H1 (cell line): ENCODE measurements at regions not wholly inside any gene's neighbourhood (a gene's known extent, or its start where the extent isn't known, plus 50 kb on each side); places are given as distances from the start of the nearest gene placed in this dataset.
A peak's percentile ranks its signal among the peaks of the same experiment; 100 is the strongest.

Experiments
- CTCF ChIA-PET: fragments of 300-600 bp; sonication (Branson Sonifier 250); formaldehyde crosslinking; loops from one replicate; lab custom pipeline; 2021; ENCODE audit not compliant: partially characterized antibody; lab: Charles Lee
- POLR2A ChIA-PET: fragments of 300-600 bp; sonication (Branson Sonifier 250); formaldehyde crosslinking; loops from one replicate; lab custom pipeline; 2021; ENCODE audit warnings: inconsistent platforms; ENCODE audit not compliant: partially characterized antibody; lab: Charles Lee
- DNase-seq, 2 experiments: peaks; one replicate each; pipeline versions ENCODE4 v3.0.0 to v3.0.0-alpha.2; 2010 to 2022; ENCODE audit warnings: low spot score in 2 of 2, low read depth in 1 of 2, mixed read lengths in 1 of 2
- FAIRE-seq: peaks from 2 replicates; lab custom pipeline; 2011; peaks lifted over from hg19 to GRCh38; lab: Jason Lieb, UNC
- H2AFZ ChIP-seq: 2 replicates; pipeline ENCODE4 v1.8.1; 2012; ENCODE audit warnings: low read length, inconsistent platforms
- H2AK5ac ChIP-seq: 2 replicates; pipeline ENCODE4 v1.6.1; 2013; ENCODE audit warnings: low read depth, low read length
- H2BK120ac ChIP-seq: replicated peaks from 2 replicates; pipeline ENCODE3; 2013; ENCODE audit warnings: low read depth, low read length, inconsistent platforms
- H2BK12ac ChIP-seq: 2 replicates; pipeline ENCODE4 v1.6.1; 2013; ENCODE audit warnings: low read depth, low read length
- H2BK15ac ChIP-seq: 2 replicates; pipeline ENCODE4 v1.6.1; 2013; ENCODE audit warnings: low read length
- H2BK20ac ChIP-seq: 2 replicates; pipeline ENCODE4 v1.6.1; 2013; ENCODE audit warnings: low read length
- H2BK5ac ChIP-seq: 2 replicates; pipeline ENCODE4 v1.6.1; 2013; ENCODE audit warnings: low read depth, low read length
- H3K14ac ChIP-seq: 2 replicates; pipeline ENCODE4 v1.6.1; 2013; ENCODE audit warnings: inconsistent platforms; ENCODE audit not compliant: insufficient read length
- H3K18ac ChIP-seq: 2 replicates; pipeline ENCODE4 v1.6.1; 2013; ENCODE audit warnings: low read length; ENCODE audit errors: extremely low read depth
- H3K23ac ChIP-seq: 2 replicates; pipeline ENCODE4 v1.6.1; 2013; ENCODE audit warnings: inconsistent platforms; ENCODE audit not compliant: insufficient read length
- H3K23me2 ChIP-seq: 2 replicates; pipeline ENCODE4 v1.6.1; 2013; ENCODE audit warnings: low read depth, low read length
- H3K27ac ChIP-seq: 2 replicates; pipeline ENCODE4 v1.6.1; 2011; ENCODE audit warnings: low read depth, low read length, inconsistent platforms
- H3K27me3 ChIP-seq, 4 experiments: replicated peaks in 1 of 4; 1 replicate in 1 of 4; 2 replicates in 3 of 4; pipeline versions ENCODE4 v1.6.1 to v1.8.1; 2011 to 2013; ENCODE audit warnings: low read length in 3 of 4, mild to moderate bottlenecking in 3 of 4, inconsistent platforms in 2 of 4, mixed read lengths in 2 of 4, moderate library complexity in 1 of 4; ENCODE audit not compliant: control insufficient read depth in 3 of 4, insufficient read depth in 3 of 4; ENCODE audit errors: extremely low read depth in 1 of 4
- H3K36me3 ChIP-seq, 4 experiments: 2 replicates each; pipeline versions ENCODE4 v1.6.1 to v1.8.1; 2011 to 2013; ENCODE audit warnings: mild to moderate bottlenecking in 4 of 4, low read length in 3 of 4, moderate library complexity in 2 of 4, control low read depth in 1 of 4, inconsistent platforms in 1 of 4; ENCODE audit not compliant: insufficient read depth in 4 of 4, control insufficient read depth in 2 of 4
- H3K4ac ChIP-seq: replicated peaks from 2 replicates; pipeline ENCODE3; 2013; ENCODE audit warnings: low read length, low read depth, mixed read lengths, inconsistent platforms; ENCODE audit not compliant: insufficient read length
- H3K4me1 ChIP-seq, 4 experiments: replicated peaks in 1 of 4; 1 replicate in 1 of 4; 2 replicates in 3 of 4; pipeline versions ENCODE4 v1.6.1 to v1.8.1; 2011 to 2013; ENCODE audit warnings: low read length in 3 of 4, inconsistent platforms in 2 of 4, mixed read lengths in 1 of 4; ENCODE audit not compliant: insufficient read depth in 4 of 4, control insufficient read depth in 3 of 4
- H3K4me2 ChIP-seq, 2 experiments: 2 replicates each; pipeline versions ENCODE4 v1.6.1 to v1.8.1; 2011 to 2013; ENCODE audit warnings: low read depth in 2 of 2, low read length in 2 of 2, control low read depth in 1 of 2, inconsistent platforms in 1 of 2, mild to moderate bottlenecking in 1 of 2; ENCODE audit not compliant: insufficient read depth in 1 of 2
- H3K4me3 ChIP-seq, 4 experiments: fragments of 200-600, 300-600 bp in 1 of 4; sonication (generic), shearing (Covaris generic), sonication (Bioruptor Twin) in 1 of 4; 2 replicates each; pipeline versions ENCODE4 v1.5.1 to v1.8.1; 2011 to 2016; ENCODE audit warnings: low read length in 4 of 4, low read depth in 3 of 4, control low read depth in 2 of 4, inconsistent platforms in 2 of 4, mild to moderate bottlenecking in 2 of 4, mixed read lengths in 1 of 4, moderate library complexity in 1 of 4; ENCODE audit not compliant: insufficient read depth in 2 of 4; ENCODE audit errors: extremely low read depth in 1 of 4
- H3K56ac ChIP-seq: replicated peaks from 2 replicates; pipeline ENCODE3; 2013; ENCODE audit warnings: low read depth, mild to moderate bottlenecking, mixed read lengths, low read length, inconsistent platforms; ENCODE audit not compliant: insufficient read length
- H3K79me1 ChIP-seq: 2 replicates; pipeline ENCODE4 v1.6.1; 2013; ENCODE audit warnings: low read depth, low read length, control low read depth
- H3K79me2 ChIP-seq, 2 experiments: 2 replicates each; pipeline versions ENCODE4 v1.6.1 to v1.8.1; 2012 to 2013; ENCODE audit warnings: low read length in 2 of 2, mild to moderate bottlenecking in 2 of 2, inconsistent platforms in 1 of 2; ENCODE audit not compliant: insufficient read depth in 2 of 2, control insufficient read depth in 1 of 2
- H3K9ac ChIP-seq, 4 experiments: replicated peaks in 1 of 4; 1 replicate in 1 of 4; 2 replicates in 3 of 4; pipeline versions ENCODE4 v1.6.1 to v1.8.1; 2011 to 2013; ENCODE audit warnings: low read depth in 3 of 4, low read length in 3 of 4, control low read depth in 2 of 4, mild to moderate bottlenecking in 2 of 4, moderate library complexity in 2 of 4, inconsistent platforms in 1 of 4; ENCODE audit errors: extremely low read depth in 1 of 4
- H3K9me3 ChIP-seq, 2 experiments: 2 replicates each; pipeline versions ENCODE4 v1.6.1 to v1.8.1; 2012 to 2013; ENCODE audit warnings: mild to moderate bottlenecking in 2 of 2, moderate library complexity in 2 of 2, control low read depth in 1 of 2, inconsistent platforms in 1 of 2, low read depth in 1 of 2, low read length in 1 of 2, mixed read lengths in 1 of 2; ENCODE audit not compliant: insufficient read depth in 2 of 2
- H4K20me1 ChIP-seq, 2 experiments: replicated peaks in 1 of 2; 2 replicates each; pipeline versions ENCODE3 to v1.8.1; 2011 to 2013; ENCODE audit warnings: inconsistent platforms in 2 of 2, low read length in 2 of 2, mild to moderate bottlenecking in 1 of 2; ENCODE audit not compliant: insufficient read depth in 2 of 2, control insufficient read depth in 1 of 2
- H4K5ac ChIP-seq: 2 replicates; pipeline ENCODE4 v1.6.1; 2013; ENCODE audit warnings: low read length, low read depth, mixed read lengths, inconsistent platforms; ENCODE audit not compliant: insufficient read length
- H4K8ac ChIP-seq: 2 replicates; pipeline ENCODE4 v1.8.0; 2013; ENCODE audit warnings: mild to moderate bottlenecking, moderate library complexity, low read length, inconsistent platforms; ENCODE audit not compliant: insufficient read depth; ENCODE audit errors: extremely low read depth
- H4K91ac ChIP-seq: replicated peaks from 2 replicates; pipeline ENCODE3; 2013; ENCODE audit warnings: low read length, mixed read lengths, inconsistent platforms; ENCODE audit not compliant: insufficient read length
- CBX8 ChIP-seq: fragments of 300-800, 300-1000 bp; sonication (generic); IDR thresholded peaks from 2 replicates; pipeline ENCODE4 v1.7.1; 2016; ENCODE audit warnings: low read depth, low read length, borderline replicate concordance
- CEBPB ChIP-seq: IDR thresholded peaks from 2 replicates; pipeline ENCODE4 v1.6.1; 2012; ENCODE audit warnings: low read depth, low read length
- CHD2 ChIP-seq: IDR thresholded peaks from 2 replicates; pipeline ENCODE4 v1.6.1; 2012; ENCODE audit warnings: low read length, improper control_type of control experiment
- CTCF ChIP-seq, 3 experiments: IDR thresholded peaks; 1 replicate in 2 of 3; 2 replicates in 1 of 3; pipeline versions ENCODE4 v1.5.1 to v1.6.1; 2011; ENCODE audit warnings: low read length in 3 of 3, mild to moderate bottlenecking in 3 of 3, inconsistent platforms in 2 of 3, low read depth in 1 of 3, moderate library complexity in 1 of 3; ENCODE audit not compliant: insufficient read depth in 1 of 3; ENCODE audit errors: control extremely low read depth in 1 of 3
- EGR1 ChIP-seq: IDR thresholded peaks from 2 replicates; pipeline ENCODE4 v1.6.1; 2011; ENCODE audit warnings: low read depth, low read length, borderline replicate concordance
- KDM1A ChIP-seq: fragments of 200-600, 300-600 bp; sonication (generic); IDR thresholded peaks from 2 replicates; pipeline ENCODE4 v1.7.1; 2016; ENCODE audit warnings: mild to moderate bottlenecking, low read length, borderline replicate concordance
- KDM4A ChIP-seq: IDR thresholded peaks from one replicate; pipeline ENCODE4 v1.7.1; 2012; ENCODE audit warnings: low read depth, mild to moderate bottlenecking, moderate library complexity, low read length, inconsistent platforms; ENCODE audit not compliant: severe bottlenecking
- NRF1 ChIP-seq: IDR thresholded peaks from 2 replicates; pipeline ENCODE4 v1.6.1; 2011; ENCODE audit warnings: mild to moderate bottlenecking, low read depth, low read length, improper control_type of control experiment
- SIRT6 ChIP-seq: IDR thresholded peaks from one replicate; pipeline ENCODE4 v1.7.1; 2012; ENCODE audit warnings: low read length, inconsistent platforms
- SP1 ChIP-seq: IDR thresholded peaks from 2 replicates; pipeline ENCODE4 v1.6.1; 2011; ENCODE audit warnings: low read depth, low read length
- SP4 ChIP-seq: IDR thresholded peaks from 2 replicates; pipeline ENCODE4 v1.6.1; 2012; ENCODE audit warnings: low read length, inconsistent platforms
- TAF1 ChIP-seq: IDR thresholded peaks from 2 replicates; pipeline ENCODE4 v1.6.1; 2011; ENCODE audit warnings: mild to moderate bottlenecking, low read depth, low read length
- TCF12 ChIP-seq: IDR thresholded peaks from 2 replicates; pipeline ENCODE4 v1.6.1; 2011; ENCODE audit warnings: low read depth, mild to moderate bottlenecking, low read length
- TEAD4 ChIP-seq: IDR thresholded peaks from 2 replicates; pipeline ENCODE4 v1.6.1; 2012; ENCODE audit warnings: low read depth, low read length, inconsistent platforms, mixed read lengths
- WGBS, 2 experiments: shearing (Covaris generic) in 1 of 2; methylation state at CpG; one replicate each; pipeline versions ENCODE4 v1.1.6 to v1.1.7; 2013 to 2015; ENCODE audit warnings: low lambda C conversion rate in 2 of 2, mixed read lengths in 2 of 2, inconsistent platforms in 1 of 2, low coverage in 1 of 2, missing lambda C conversion rate in 1 of 2; ENCODE audit not compliant: insufficient replicate concordance in 2 of 2, insufficient coverage in 1 of 2, insufficient read length in 1 of 2; ENCODE audit errors: extremely low coverage in 1 of 2, missing lambda C conversion rate in 1 of 2; 5-methylcytosine and 5-hydroxymethylcytosine counted together

- no peaks in the 10 kb centered on the region for H4K20me1 ChIP-seq
- H2AK5ac ChIP-seq: no peak overlapping the region
- 93% methylated on average over 6 of the region's 6 CpGs; no CpG with 5 or more reads in 1 of the 2 experiments for WGBS, 2 experiments
- no peak overlapping the region for H2BK12ac ChIP-seq
- H2BK20ac ChIP-seq: no peak overlapping the region
- H3K23me2 ChIP-seq: no peaks in the 10 kb centered on the region
- H3K4me3 ChIP-seq: no peak overlapping the region
- FAIRE-seq (no peak), DNase-seq (no peak)
- 0 out of 2 replicates have a peak overlapping the region, but pooled peaks have one; percentile 53 for H2AFZ ChIP-seq
- H3K27me3 ChIP-seq: no peaks in the 10 kb centered on the region
- H4K8ac ChIP-seq: no peak overlapping the region
- CTCF ChIA-PET: no interaction called here
- H3K4ac ChIP-seq: no peak overlapping the region
- no peak overlapping the region for H2BK15ac ChIP-seq
- H3K36me3 ChIP-seq: no peaks in the 10 kb centered on the region
- peaks cover 7 to 9% of the 10 kb centered on the region in 2 experiments; a peak in 3 of 4 replicates for H3K9me3 ChIP-seq
- no peak overlapping the region for H3K14ac ChIP-seq
- H3K23ac ChIP-seq: no peak overlapping the region
- no peak overlapping the region for H3K56ac ChIP-seq
- no peaks in the 10 kb centered on the region for H3K79me1 ChIP-seq
- peaks cover 0 to 3% (median 2%) of the 10 kb centered on the region in 4 experiments; a peak in 5 of 7 replicates for H3K4me1 ChIP-seq
- H3K18ac ChIP-seq: no peak overlapping the region
- H2BK120ac ChIP-seq: peak overlapping the region; percentile 15
- no peak overlapping the region for H2BK5ac ChIP-seq
- POLR2A ChIA-PET: no interaction called here
- H3K9ac ChIP-seq: no peak overlapping the region
- H3K79me2 ChIP-seq: no peaks in the 10 kb centered on the region
- H3K4me2 ChIP-seq: no peak overlapping the region
- H3K27ac ChIP-seq: no peak overlapping the region
- H4K5ac ChIP-seq: no peak overlapping the region
- no peak overlapping the region for H4K91ac ChIP-seq
- no peak for TF ChIP-seq SP4
- no peak for TF ChIP-seq SIRT6
- no peak for TF ChIP-seq CBX8
- TF ChIP-seq TAF1: no peak
- TF ChIP-seq TCF12: no peak
- no peak for TF ChIP-seq EGR1
- no peak for TF ChIP-seq SP1
- TF ChIP-seq CTCF (IDR thresholded peaks at IDR 0.05; ENCODE audit: control extremely low read depth in 1 of 3, insufficient read depth in 1 of 3, low read depth in 1 of 3, low read length in 3 of 3): no peak
- TF ChIP-seq KDM1A: no peak
- TF ChIP-seq TEAD4: no peak
- no peak for TF ChIP-seq CHD2
- TF ChIP-seq NRF1: no peak
- no peak for TF ChIP-seq CEBPB
- no peak for TF ChIP-seq KDM4A
Observed at GRCh38 chr2:226644399-226644865, 155.2 kb downstream of the IRS1 start.
